GM19463 (cell line): ENCODE measurements at regions not wholly inside any gene's neighbourhood (a gene's known extent, or its start where the extent isn't known, plus 50 kb on each side); places are given as distances from the start of the nearest gene placed in this dataset.

Experiments
- ATAC-seq: cut with Tn5 transposase; IDR thresholded peaks from one replicate; pipeline ENCODE4 v1.9.1; 2021; ENCODE audit warnings: mild to moderate bottlenecking, moderate library complexity; ENCODE audit not compliant: unreplicated experiment

DNA sequence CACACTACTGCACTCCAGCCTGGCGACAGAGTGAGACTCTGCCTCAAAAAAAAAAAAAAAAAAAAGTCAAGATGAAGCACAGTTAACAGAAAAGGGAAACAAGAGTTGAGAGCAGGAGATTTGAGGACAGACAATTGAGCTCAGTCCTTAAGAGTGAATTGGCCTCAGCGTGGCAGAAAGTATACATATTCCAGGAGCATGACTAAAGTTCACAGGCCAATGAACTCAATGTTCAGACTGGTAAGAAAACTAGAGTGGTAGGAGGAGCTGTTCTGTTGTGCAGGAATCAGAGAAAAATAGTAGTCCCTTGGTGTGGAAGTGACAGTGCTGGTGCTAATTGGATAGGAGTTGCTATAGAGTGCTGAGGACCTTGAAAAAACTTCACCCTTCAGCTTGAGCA lies 60.0 kb downstream of the NRN1 start:
- no peak for ATAC-seq

DNA sequence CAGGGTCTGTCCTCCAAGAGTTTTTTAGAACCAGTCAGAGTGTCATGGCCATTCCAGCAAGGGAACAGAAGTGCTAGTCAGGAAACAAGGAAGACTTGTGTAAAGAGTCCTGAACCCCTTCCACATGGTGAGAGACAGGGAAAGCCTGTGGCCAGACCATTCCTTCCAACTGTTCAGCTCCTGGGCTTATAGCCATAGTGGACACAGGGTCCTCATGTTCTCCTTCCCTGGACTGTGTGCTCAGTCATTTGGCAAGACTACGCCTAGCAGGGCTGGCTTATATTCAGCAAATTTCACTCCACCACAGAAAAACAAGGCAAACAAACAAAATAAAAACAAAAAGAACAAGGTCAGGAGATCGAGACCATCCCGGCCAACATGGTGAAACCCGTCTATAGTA lies 60.5 kb downstream of the NRN1 start:
- ATAC-seq: no peak

DNA sequence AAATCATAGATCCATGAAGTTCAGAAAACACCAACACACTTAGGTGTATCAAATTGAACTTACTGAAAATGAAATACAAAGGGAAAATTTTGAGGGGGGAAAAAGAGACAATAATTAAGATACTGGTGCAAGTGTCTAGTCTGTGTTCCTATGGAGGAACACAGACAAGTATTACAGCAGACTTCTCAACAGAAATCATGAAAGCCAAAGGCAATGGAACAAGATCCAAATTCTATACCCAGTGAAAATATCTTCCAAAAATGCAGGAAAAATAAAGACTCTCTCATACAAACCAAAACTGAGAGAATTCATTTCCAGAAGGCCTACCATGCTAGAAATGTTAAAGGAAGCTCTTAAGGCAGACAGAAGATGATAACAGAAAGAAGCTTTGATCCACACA lies 63.1 kb downstream of the NRN1 start:
- ATAC-seq: no peak

DNA sequence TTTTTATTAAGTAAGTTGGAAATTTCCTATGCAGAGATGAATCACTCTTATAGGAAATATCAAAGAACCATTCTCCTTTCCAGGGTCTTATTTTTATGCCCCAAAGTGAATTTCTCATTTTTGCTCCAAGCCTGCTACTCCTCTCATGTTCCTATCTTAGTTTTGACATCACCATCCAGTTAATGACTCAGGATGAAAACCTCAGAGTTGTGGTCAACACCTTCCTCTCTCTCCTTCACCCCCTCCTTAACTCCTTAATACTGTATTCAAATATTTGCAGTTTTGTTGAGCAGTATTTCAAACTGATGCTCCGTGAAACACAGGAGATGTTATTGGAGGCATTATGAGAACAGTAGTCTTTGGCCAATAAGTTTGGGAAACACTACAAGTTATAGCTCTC lies 64.1 kb downstream of the NRN1 start:
- no peak for ATAC-seq

DNA sequence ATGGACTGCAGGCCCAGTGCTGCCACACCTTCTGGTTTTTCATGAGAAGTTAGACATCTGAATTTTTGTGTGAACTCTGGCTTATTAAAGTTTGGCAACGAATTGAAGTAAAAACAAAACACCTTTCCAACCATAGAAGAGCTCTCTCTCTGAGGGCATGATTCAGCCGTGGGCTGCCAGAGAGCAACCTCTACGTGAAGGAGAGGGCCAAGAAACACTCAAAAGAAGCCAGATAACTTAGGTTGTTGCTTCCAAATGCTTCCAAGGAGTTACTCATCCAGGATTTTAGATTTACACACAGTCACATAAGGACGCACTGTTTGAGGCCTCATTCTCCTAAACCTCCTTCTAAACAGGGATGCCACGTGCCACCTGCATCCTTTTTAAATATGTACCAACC lies 65.5 kb downstream of the NRN1 start:
- ATAC-seq: no peak

DNA sequence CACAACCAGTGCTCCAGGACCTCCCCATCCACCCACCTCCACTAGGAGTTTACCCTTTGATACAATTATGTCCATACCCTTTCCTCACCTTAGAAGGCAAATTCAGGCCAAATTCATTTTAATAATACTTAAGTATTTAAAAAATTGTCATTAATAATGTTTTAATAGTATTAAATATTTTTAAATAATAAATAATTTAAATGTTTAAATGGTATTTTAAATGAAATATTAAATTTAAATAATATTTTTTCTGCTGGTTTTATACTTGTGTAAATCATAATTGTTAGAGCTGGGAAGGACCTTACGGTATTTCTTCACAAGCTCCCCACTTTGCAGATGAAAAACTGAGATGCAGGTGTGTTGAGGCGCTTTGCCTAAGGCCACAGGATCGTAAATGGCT lies 67.8 kb downstream of the NRN1 start:
- no peak for ATAC-seq

DNA sequence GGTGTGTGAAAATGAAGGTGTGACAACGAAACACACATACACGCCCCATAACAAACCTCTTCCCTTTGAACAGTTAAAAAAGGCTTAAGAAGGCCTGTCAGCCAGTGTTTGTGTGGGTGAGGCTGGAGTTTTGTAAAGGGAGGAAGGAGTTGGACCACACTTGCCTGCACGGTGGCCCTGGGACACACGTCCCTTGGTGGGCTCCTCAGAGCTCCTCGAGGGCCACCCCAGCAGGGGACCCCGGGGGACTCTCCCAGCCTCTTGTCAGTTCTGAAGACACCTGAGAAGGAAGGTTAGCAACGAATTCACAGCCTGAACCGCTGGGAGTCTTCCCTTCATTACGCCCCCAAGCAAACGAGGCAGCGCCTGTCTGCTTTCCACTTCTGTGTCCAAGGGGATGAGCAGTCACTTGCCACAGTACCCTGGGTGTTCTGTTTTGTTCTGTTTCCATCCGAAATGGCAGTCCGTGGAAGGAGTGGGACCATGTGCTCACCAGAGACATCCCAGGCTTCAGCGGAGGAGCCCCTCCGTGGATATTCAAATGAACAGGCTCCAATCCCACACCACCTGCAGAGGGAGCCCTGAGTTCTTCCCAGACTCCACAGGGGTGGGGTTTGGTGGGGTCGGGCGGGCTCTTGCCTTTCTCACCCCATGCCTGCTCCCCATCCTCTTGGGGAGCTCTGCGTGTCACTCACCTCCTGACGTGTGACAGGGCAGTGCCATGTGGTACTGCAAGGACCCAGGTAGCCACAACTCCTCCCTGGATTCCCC lies 68.6 kb downstream of the NRN1 start:
- ATAC-seq: no peak

DNA sequence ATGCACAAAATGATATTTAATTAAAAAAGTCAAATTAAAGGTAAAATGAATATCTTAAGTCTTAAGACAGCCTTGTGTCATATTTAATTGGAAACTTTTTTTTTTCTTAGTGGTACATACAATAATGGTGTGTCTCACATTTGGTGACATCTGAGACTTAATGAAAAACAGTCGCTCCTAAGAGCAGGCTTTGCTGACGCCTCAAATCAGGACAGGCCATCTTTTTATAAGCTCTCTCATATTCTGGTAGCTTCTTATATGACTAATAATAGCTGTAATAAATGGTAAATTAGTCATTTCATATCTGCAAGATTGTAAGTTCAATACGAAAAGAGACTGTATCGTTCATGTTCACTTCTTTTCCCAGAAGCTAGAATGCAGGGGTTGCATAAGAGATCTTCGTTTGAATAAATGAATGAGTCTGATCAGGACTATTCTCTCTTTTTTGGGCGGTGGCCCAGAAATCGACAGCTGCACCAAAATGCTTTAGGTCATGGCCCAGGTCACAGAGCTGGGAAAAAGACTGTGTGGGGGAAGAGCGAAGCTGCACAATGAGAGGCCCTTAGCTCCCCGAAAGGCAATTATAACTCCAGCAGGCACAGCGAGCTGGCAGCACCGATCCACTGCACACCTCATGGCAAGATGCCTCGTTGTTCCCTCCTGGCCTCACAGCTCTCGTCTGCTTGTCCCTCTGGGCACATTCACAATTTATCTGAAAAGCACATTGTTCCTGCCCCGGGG lies 69.4 kb downstream of the NRN1 start:
- ATAC-seq: no peak

DNA sequence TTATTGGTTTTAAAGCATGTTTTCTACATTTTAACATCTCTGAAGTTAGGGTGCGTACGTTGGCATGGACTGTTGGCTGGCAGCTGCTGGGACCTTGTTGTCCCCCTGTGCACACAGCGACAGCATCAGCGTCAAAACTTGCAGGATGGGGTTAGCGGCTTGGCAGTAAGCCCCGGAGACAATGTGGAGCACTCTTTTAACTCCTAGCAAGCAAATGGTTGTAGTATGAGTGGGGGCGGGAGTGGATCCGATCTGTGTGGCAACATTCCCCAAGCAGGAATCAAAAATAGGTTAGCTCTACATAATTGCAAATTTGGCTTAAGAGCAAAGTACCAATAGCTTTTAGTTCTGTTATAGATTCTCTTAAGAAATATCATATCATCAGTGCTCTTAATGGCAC lies 70.1 kb downstream of the NRN1 start:
- no peak for ATAC-seq

DNA sequence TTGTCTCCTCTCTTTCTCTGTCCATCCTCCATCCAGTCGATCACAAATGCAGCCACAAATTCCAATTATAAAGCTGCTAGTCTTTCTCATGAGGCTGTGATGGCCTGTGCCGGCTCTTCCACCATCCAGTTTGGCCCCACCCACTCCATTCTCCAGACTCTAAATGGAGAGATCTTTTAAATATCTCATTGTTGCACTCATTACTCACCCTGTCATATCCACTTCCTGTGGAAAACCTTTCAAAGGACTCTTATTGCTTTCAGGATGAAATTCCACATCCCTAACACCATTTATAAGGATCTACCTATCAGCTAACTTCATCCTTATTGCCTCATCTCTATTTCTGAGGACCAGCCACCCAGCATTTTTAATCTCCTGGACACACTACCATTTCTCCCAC lies 70.6 kb downstream of the NRN1 start:
- no peak for ATAC-seq

DNA sequence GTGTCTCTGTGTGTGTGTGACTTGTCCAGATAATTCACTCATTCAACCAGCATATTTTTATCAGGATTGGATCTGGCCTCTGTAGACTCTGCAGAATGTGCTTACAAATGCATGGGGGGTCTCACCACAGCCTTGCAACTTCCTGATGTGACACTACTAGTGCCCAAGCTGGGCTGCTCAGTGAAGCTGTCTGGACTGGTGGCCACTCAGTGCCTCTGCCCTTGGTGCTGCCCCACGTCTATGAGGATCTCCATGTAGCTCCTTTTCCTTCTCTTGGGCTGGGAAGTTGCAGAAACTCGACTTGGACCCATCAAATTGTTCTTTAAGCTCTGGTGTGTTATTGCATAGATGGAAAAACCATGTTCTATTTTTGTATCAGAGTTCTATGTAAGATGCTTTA lies 75.8 kb downstream of the NRN1 start:
- ATAC-seq: no peak

DNA sequence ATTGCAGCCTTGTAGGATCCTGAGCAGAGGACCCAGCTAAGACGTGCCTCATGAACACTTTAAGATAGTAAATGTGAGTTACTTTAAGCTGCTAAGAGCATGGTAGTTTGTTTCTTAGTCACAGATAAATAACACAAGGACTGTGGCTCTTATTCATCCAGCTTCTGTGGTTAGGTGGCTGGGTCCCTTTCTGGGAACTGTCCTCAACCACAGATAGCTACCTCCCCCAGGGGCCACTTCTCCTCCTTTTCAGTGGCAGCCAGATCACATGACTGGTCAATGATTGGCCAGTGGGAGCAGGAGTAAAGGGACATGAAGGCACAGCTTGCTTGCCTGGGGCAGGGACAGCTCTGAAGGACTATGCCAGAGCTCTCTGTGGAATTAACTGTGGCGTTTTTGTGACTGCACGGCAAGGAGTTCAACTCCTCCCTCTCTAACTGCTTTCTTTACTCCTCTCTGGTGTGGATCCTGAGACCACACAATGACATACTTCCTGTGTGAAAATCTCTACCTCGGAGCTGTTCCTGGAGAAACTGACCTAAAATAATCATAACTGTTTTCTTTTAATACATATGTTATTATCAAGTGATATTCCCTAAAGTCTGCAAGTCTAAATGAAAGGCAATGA lies 76.5 kb downstream of the NRN1 start:
- ATAC-seq: no peak

DNA sequence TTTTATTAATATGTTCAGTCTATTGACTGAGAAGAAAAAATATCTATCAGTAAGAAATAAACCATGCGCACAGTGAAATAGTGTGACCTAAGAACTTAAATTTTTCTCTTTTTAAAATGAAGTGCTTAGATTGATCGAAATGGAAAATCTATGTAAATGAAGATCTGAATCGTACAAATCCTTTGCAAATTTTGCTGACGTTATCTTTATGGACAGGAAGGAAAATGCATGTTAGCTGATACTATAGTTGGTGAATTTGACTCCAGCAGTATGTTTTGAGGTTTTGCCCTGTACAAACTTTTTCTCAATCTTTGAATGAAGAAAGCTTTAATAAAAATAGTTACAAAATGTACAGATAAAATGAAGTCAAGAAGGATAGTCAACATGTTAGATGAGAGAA lies 82.9 kb downstream of the NRN1 start:
- ATAC-seq: no peak

DNA sequence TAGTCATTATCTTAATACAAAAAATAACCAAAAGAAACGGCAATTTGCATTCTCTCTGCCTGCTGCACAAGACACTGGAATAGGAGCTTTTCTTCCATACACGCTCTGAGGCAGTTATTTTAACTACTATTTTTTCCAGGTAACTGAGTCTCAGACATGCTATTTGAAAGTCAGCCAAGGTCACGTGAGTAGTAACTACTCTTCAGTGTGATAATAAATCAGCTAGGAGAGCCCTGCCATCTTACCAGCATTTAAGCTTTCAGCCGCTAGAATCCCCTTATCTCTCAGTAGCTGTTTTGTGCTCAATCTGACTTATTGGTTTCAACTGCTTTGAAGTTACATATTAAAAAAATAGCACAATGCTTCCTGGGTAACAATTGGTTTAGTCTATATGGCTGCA lies 84.5 kb downstream of the NRN1 start:
- ATAC-seq: no peak

DNA sequence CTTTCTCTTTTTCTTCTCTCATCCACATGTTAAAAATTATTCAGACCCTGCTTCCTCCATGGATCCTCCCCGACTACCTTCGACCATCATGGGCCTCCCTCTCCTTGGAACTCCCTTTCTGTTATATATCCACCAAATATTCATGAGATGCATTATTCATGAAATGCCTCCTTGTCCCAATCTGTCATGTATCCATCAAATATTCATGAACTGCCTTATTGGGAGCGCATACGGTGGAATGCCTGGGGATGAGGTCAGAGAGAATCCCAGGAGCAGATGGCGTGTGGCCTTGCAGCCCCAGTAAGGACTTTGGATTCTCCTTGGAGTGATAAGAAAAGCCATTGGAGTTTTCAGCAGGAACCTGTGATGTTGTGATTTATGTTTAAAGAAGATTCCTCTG lies 97.0 kb downstream of the NRN1 start:
- ATAC-seq: no peak

DNA sequence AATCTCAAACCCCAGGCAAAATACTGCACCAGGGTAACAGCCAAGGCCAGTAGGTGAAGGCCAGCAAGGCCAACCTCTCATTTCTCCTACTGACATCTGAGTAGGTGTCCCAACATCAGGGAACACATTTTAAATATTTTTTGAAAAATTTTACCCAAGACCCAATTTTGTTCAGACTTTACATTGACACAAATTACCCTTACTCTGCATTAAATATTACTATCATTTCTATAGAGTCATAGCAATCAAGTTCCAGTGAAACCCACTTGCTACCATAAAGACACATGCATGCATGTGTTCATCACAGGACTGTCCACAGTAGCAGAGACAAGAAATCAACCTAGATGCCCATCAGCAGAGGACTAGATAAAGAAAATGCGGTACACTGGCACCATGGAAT lies 99.9 kb downstream of the NRN1 start:
- no peak for ATAC-seq

DNA sequence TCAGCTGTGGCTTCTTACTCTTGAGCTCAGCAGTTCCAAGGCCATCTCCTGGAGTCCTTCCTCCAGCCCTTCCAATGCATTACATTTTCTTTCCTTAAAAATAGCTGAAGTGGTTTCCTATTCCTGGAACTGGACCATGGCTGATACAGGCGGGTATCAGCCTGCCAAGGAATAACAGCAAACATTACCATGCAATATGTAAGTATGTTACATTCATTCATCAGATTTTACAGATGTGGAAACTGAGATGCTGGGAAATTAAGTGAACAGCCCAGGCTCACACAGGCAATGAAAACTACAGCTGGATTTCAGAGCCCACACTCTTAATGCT lies 100.4 kb downstream of the NRN1 start:
- no peak for ATAC-seq

DNA sequence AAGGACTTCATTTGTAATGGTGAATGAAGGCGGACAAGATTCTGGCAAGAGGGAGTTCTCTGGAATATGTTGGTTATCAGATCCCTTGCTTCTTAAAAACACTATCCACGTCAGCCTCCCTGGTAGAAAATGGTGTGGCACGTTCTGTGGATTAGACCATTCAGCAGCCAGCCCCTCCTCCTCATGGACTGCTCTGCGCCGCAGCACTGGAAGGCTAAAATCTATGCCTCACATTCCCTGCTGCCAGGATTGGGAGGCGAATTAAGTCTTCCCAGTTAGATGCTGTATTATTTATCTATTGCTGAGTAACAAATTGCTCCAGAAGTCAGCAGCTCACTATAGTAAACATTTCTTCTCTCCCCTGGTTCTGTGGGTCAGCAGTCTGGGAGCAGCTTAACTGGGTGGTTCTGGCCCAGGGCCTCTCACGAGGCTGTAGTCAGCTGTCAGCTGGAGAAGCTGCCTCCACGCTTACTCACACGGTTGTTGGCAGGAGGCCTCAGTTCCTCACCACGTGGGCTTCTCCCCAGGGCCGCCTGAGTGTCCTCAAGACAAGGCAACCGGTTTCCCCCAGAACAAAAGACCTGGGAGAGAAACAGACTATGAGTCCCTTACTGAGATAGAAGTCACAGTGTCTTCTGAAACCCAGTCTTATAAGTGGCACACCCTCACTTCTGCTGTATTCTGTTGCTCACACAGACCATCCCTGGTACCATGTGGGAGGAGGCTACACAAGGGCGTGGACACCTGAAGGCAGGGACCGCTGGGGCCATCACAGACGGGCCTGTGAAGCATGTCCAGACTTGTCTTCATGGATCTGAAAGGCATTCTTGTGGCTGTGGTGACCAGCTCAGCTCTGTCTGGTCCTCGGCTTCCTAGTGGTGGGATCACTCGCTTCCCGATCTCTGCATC lies 101.0 kb downstream of the NRN1 start:
- ATAC-seq: no peak

DNA sequence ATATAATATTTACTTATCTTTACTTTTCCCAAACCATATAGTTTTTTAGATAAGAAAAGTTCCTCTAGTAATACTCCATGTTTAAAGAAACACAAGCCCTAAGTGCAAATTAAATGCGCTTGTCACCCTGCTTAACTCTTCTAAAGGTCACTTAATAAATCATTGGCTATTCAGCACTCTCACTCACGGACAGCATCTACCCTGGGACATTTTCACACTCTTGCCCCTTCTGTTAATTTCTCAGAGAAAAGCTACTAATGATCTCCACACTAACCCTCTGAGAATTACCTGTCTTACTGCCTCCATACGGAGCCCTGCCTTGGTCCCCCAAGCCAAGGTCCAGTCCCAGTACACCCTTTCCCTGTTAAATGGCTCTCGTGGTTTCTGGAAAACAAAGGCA lies 102.2 kb downstream of the NRN1 start:
- no peak for ATAC-seq

DNA sequence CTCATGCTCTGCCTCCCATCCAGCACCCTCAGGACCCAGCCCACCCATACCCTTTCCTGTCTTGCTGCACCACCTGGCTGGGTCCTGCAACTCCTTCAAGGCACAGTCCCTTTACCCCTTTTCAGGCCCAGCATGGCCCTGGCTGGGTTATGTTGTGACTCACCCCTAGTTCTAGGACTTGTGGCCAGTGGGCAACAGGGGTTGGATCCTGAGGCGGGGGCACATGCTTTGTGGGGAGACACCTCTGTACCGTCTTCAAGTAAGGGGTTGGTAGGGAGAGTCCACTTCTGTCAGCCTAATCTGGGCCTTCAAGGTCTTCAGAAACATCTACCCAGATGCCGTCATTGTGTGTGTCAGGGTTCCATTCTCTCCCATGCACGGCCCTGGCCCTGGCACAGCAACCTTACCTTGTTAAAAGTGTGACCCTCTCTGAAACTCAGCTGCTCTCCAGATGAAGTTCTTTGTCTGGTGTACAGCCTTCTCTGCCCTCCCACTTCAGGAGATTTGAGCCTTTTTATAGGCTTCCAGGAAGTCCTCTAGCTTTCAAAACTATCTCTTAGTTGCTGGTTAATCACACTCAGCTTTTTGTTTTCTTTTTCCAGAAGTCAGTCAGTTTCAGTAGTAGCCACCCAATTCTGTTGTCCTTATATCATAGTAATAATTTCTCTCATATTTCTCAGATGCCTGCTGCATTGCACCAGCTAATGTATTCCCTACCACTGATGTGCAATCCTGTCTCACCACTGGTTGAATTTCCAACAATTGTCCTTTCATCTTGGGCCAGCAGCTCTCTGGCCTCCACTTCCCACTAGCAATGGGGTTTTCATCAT lies 107.3 kb downstream of the NRN1 start:
- ATAC-seq: no peak
